Panc1 (cell line): ENCODE measurements at regions not wholly inside any gene's neighbourhood (a gene's known extent, or its start where the extent isn't known, plus 50 kb on each side); places are given as distances from the start of the nearest gene placed in this dataset.

Source experiments
- CTCF ChIP-seq: fragments of 450-650 bp; IDR thresholded peaks from 2 replicates; pipeline ENCODE4 v1.5.1; 2017; ENCODE audit warnings: mild to moderate bottlenecking
- POLR2AphosphoS5 ChIP-seq: IDR thresholded peaks from 2 replicates; pipeline ENCODE4 v1.6.1; 2012; ENCODE audit warnings: mild to moderate bottlenecking, low read depth, low read length, moderate library complexity
- SIN3A ChIP-seq: IDR thresholded peaks from 2 replicates; pipeline ENCODE4 v1.6.1; 2012; ENCODE audit warnings: low read depth, mild to moderate bottlenecking, low read length, moderate library complexity, borderline replicate concordance; ENCODE audit not compliant: insufficient read depth
- TCF7L2 ChIP-seq: IDR thresholded peaks from 2 replicates; pipeline ENCODE4 v1.6.1; 2011; ENCODE audit warnings: mild to moderate bottlenecking, low read depth, low read length, inconsistent platforms

DNA sequence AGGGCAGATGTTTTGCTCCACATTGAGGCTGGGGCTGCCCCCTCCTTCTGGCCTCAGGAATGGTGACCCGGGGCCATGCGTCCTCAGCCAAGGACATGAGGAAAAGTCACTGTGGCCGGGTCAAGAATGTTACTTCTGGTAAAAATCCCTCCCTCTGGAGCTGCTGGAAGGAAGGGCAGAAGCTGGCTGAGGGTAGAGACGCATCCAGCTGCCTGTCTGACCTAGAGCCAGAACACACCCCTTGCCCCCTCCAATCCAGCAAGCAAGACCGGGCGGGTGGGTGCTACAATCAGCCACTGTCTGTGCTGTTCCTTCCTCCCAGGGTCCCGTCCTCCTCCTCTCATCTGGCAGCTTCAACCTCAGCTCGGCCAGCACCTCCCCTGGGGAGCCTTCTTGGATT is 59.0 kb downstream of the PTPRS start:
- no peak for TF ChIP-seq CTCF
- TF ChIP-seq POLR2AphosphoS5 = no peak
- no peak for TF ChIP-seq SIN3A
- TF ChIP-seq TCF7L2 = no peak
